Nucleus accumbens (tissue), 56 donors: ENCODE measurements at regions not wholly inside any gene's neighbourhood (a gene's known extent, or its start where the extent isn't known, plus 50 kb on each side); places are given as distances from the start of the nearest gene placed in this dataset.
"Not testable (repeated sequence)": the region's sequence is repeated elsewhere in the genome, so short reads cannot be mapped to it uniquely, and the experiment has no call there.

Experiments used
- DNase-seq, 56 donors: peaks; one replicate each; lab custom pipeline; 2025; lab: John Stamatoyannopoulos, UW

GRCh38 chr14:21894898-21895194, 221.2 kb upstream of the OR4E1 start:
- not testable (repeated sequence) for DNase-seq

GRCh38 chr14:21894003-21894897, 220.6 kb upstream of the OR4E1 start:
- DNase-seq = peak in 10 of 56 donors; percentile 1 to 41 (median 6)

DNA sequence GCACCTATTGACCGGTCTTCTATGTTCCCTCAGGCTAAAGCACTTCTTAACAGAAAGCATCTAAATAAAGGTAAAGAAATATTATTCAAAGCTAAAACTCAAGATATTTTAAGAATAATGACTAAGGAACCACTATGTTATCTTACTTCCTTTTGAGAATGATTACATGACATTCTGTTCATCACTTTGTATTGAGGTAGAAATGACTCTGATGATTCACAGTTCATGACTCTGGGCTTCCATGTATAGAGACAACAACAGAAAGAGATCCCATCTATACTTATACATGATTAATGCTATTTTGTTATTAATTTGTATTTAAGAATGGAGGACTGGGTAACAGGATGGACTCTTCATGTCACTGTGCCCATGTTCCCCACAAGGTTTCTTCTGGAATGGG, 218.3 kb upstream of the OR4E1 start:
- DNase-seq = no peak

GRCh38 chr14:21884995-21885394, 211.4 kb upstream of the OR4E1 start:
- DNase-seq = no peak

GRCh38 chr14:21882226-21882625, 208.6 kb upstream of the OR4E1 start:
- DNase-seq = no peak

- DNase-seq = no peak
These were observed 207.3 kb upstream of the OR4E1 start for GRCh38 chr14:21880918-21881317.

GRCh38 chr14:21875791-21876190, 202.2 kb upstream of the OR4E1 start:
- DNase-seq = no peak

GRCh38 chr14:21874946-21875345, 201.3 kb upstream of the OR4E1 start:
- no peak for DNase-seq

- no peak for DNase-seq
These were observed 200.5 kb upstream of the OR4E1 start for GRCh38 chr14:21874167-21874566.

DNA sequence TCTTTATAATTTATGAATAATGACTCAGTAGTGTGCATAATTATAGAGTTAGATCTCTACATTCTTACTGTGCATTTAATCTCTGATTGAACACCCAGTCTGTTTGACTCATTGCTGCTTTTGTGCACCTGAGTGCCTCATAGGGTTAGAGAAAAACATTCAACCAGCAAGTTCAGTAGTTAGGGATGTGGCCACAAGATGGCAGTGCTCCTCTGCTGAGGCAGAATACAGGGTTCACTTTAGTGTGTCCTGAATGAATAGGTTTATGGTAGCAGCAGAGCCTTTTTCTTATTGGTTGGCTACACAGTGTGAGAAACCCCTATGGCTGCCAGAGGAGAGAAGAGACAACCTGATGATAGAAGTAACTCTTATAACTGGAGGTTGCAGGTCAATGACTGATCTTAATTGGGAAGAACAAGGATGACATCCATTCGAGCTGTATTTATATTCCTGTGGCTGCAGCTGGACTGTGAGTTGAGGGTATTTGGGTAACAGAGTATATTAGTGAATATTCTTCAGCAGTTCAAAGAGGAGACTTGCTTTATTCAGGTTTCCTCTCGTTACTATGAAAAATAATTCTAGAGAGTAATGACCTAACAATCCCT, 194.9 kb upstream of the OR4E1 start:
- peak in 25 of 56 donors; percentile 1 to 60 (median 13) for DNase-seq

DNA sequence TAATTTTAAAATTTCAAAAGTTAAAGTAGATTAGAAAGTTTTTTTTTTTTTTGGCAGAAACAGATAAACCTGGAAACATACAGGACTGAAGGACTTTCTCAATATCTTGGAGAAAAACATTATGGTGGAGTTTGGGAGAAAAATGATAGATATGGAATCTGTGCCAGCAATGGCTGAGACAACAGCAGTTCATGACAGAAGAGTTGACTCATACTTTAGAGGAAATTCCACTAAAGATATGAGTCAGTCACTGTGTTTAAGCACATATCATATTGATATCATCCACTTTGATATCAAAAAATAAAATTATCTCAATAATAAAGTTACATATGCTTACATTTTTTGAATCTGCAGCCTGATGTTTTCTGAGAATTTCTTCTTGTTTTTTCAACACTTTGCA, 193.9 kb upstream of the OR4E1 start:
- DNase-seq = no peak

DNA sequence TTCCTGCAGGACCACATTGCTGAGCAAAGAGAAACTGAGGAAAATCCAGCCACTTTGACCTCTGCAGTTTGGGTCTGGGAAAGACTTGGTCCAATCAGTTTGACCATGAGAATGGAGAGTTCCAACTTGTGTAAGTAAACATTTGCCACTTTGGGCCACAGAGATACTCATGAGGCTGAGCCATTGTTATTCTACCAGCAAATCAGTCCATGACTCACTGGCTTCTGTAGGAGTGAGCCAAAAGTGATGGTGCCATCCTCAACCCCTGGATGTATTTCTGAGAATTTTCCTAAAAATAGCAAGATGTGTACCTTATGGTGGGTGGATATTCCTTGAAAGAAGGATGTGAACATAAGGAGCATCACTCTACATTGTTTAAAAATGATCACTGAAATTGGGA, 192.9 kb upstream of the OR4E1 start:
- no peak for DNase-seq

- no peak for DNase-seq
These were observed 189.7 kb upstream of the OR4E1 start for GRCh38 chr14:21863289-21863688.

DNA sequence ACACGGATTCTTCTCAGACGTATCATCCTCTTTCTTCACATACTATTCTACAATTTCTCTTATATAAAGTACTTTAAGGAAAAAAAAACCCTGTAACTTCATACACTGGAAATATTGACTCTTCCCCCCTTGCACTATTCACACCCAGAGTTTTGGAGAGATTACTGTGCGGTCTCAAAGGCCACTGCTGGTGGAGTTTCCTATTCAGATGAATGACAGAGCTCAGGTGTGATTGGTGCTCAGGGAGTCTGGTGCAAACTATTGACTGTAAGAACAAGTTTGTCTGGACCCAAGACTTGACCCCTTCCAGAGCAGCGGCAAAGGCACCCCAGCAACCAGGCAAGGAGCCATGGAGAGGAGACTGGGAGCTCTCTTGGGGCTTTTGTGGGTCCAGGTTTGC, 187.5 kb upstream of the OR4E1 start:
- DNase-seq = no peak

- DNase-seq = no peak
These were observed 186.6 kb upstream of the OR4E1 start for GRCh38 chr14:21860172-21860571.

DNA sequence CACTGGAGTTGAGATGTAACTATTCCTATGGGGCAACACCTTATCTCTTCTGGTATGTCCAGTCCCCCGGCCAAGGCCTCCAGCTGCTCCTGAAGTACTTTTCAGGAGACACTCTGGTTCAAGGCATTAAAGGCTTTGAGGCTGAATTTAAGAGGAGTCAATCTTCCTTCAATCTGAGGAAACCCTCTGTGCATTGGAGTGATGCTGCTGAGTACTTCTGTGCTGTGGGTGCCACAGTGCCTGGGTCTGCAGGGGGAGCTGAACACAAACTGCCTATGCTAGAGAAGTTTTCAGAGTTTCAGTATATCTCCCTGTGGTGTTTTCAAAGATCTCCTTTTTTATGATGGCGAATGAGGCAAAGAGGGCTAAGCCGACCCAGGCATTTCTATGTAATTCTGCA, 179.2 kb upstream of the OR4E1 start:
- DNase-seq = no peak

DNA sequence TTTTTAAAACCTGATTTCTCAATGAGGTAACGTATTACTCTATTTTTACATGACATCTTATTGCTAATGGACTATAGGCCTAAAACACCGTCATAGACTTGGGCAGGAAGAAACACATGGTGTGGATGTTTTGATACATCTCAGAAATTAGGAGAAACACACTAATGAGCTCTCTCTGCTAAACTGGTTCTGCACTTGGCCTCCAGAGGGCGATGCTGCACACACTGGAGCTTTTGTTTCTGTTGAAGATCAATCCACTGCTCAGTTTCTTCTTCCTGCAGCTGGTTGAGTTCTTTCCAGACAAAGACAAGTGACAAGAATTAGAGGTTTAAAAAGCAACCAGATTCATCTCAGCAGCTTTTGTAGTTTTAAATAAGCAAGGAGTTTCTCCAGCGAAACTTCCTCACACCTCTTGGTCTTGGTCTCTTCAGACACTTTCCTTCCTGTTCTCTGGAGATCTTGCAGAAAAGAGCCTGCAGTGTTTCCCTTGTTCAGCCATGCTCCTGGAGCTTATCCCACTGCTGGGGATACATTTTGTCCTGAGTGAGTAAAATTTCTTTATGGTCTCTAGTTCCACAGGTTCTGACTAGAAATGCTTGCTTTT, 178.5 kb upstream of the OR4E1 start:
- DNase-seq = peak in 35 of 56 donors; percentile 1 to 68 (median 23)

DNA sequence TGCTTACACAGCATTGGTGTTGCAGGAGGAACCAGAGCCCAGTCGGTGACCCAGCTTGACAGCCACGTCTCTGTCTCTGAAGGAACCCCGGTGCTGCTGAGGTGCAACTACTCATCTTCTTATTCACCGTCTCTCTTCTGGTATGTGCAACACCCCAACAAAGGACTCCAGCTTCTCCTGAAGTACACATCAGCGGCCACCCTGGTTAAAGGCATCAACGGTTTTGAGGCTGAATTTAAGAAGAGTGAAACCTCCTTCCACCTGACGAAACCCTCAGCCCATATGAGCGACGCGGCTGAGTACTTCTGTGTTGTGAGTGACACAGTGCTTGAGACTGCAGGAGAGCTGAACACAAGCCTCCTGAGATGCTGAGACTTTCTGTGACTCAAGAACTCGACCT, 173.3 kb upstream of the OR4E1 start:
- DNase-seq = not testable (repeated sequence)

- peak in 21 of 56 donors; percentile 1 to 58 (median 13) for DNase-seq
These were observed 172.7 kb upstream of the OR4E1 start for GRCh38 chr14:21846227-21846885.

- DNase-seq = no peak
These were observed 167.1 kb upstream of the OR4E1 start for GRCh38 chr14:21840765-21841164.

DNA sequence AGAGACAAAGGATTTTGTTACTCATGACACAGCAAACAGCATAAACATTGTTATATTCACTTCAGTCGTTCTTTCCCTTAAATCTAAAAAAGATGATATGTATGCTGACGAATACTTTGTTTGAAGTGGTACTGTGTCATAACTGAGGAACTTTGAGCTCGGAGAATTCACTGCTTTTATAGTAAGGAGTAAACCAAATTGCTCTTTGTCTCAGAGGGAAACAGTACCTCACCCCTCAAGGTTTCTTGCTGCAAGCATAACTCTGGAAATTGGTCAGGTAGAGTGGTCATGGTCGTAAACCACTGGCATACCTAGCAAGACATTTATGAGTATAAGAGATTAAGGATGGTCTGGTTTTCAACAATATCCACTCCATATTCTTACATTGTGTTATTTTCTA, 160.2 kb upstream of the OR4E1 start:
- DNase-seq = no peak
